ENCODE measurements at regions not wholly inside any gene's neighbourhood (a gene's known extent, or its start where the extent isn't known, plus 50 kb on each side); places are given as distances from the start of the nearest gene placed in this dataset.
A peak's percentile ranks its signal among the peaks of the same experiment; 100 is the strongest.

DNA sequence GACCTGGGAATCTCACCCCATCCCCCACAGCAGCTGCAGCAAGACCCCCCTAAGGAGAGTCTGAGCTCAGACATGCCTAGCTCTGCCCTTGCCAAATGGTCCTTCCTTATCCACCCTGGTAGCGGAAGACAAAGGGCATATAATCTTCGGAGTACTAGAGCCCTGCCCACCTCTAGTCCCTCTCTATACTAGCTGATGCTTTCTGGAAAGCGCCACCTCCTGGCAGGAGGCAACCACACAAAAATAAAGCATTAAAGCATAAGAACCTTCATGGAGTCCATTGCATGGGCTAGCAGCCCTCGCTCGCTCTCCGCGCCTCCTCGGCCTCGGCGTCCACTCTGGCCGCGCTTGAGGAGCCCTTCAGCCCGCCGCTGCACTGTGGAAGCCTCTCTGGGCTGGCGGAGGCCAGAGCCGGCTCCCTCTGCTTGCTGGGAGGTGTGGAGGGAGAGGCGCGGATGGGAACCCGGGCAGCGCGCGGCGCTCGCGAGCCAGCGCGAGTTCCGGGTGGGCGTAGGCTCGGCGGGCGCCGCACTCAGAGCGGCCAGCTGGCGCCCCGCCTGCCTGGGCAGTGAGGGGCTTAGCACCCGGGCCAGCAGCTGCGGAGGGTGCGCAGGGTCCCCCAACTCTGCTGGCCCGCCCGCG lies 941.2 kb downstream of the SUCLG1 start:
- Histone ChIP-seq H3K9me2 (replicated peaks; ENCODE audit: control insufficient read depth, low read length) (no peaks in the 10 kb centered on the region), H3K36me3 (ENCODE audit: control insufficient read depth, low read length) (no peaks in the 10 kb centered on the region), H3K79me2 (ENCODE audit: control insufficient read depth, low read length) (no peaks in the 10 kb centered on the region), H3K4me3 (ENCODE audit: low read length) (no peak overlapping the region), H3K9me3 (ENCODE audit: control insufficient read depth, insufficient read depth, low read length) (no peaks in the 10 kb centered on the region), H3K27me3 (ENCODE audit: control insufficient read depth, low read length) (no peaks in the 10 kb centered on the region), H3K4me2 (ENCODE audit: low read length) (no peak overlapping the region), H3K4me1 (ENCODE audit: control insufficient read depth, low read length) (no peaks in the 10 kb centered on the region), H3F3A (ENCODE audit: control insufficient read depth, insufficient read depth) (no peaks in the 10 kb centered on the region), H3K27ac (ENCODE audit: low read depth, low read length) (no peak overlapping the region), H4K20me1 (ENCODE audit: control insufficient read depth, insufficient read depth, low read depth, low read length) (no peaks in the 10 kb centered on the region)
- TF ChIP-seq, protein P1, sequence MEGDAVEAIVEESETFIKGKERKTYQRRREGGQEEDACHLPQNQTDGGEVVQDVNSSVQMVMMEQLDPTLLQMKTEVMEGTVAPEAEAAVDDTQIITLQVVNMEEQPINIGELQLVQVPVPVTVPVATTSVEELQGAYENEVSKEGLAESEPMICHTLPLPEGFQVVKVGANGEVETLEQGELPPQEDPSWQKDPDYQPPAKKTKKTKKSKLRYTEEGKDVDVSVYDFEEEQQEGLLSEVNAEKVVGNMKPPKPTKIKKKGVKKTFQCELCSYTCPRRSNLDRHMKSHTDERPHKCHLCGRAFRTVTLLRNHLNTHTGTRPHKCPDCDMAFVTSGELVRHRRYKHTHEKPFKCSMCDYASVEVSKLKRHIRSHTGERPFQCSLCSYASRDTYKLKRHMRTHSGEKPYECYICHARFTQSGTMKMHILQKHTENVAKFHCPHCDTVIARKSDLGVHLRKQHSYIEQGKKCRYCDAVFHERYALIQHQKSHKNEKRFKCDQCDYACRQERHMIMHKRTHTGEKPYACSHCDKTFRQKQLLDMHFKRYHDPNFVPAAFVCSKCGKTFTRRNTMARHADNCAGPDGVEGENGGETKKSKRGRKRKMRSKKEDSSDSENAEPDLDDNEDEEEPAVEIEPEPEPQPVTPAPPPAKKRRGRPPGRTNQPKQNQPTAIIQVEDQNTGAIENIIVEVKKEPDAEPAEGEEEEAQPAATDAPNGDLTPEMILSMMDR (IDR thresholded peaks at IDR 0.05; ENCODE audit: low read depth, low read length, poor library complexity, severe bottlenecking), result no peak
- no peak for TF ChIP-seq EZH2phosphoT487 (IDR thresholded peaks at IDR 0.05; ENCODE audit: borderline replicate concordance, low read length)

DNA sequence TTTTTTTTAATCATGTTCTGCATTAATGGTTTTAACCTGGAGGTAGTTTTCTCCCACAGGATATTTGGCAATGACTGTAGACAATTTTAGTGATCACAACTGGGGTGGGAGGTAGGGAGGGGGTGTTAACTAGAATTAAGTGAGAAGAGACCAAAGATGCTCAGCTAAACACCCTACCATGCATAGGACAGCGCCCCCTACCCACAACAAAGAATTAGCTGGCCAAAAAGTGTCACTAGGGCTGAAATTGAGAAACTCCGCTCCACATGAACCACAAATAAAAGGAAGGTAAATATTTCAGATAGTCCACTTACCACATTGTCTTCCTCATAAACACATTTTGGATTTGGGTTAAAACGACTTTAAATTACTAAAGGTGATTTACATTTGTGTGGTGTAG lies 942.6 kb downstream of the SUCLG1 start:
- H3K4me2 ChIP-seq (ENCODE audit: low read length), result no peak overlapping the region
- H3K27me3 ChIP-seq (ENCODE audit: control insufficient read depth, low read length), result no peaks in the 10 kb centered on the region
- H3K27ac ChIP-seq (ENCODE audit: low read depth, low read length), result no peak overlapping the region
- H3K4me1 ChIP-seq (ENCODE audit: control insufficient read depth, low read length), result no peaks in the 10 kb centered on the region
- TF ChIP-seq, protein P1 (IDR thresholded peaks at IDR 0.05; ENCODE audit: low read depth, low read length, poor library complexity, severe bottlenecking), result peak; percentile 26
- no peak for TF ChIP-seq EZH2phosphoT487 (IDR thresholded peaks at IDR 0.05; ENCODE audit: borderline replicate concordance, low read length)
- no peaks in the 10 kb centered on the region for H3K9me3 ChIP-seq (ENCODE audit: control insufficient read depth, insufficient read depth, low read length)
- H3K4me3 ChIP-seq (ENCODE audit: low read length), result no peak overlapping the region
- no peaks in the 10 kb centered on the region for H3K9me2 ChIP-seq (replicated peaks; ENCODE audit: control insufficient read depth, low read length)
- no peaks in the 10 kb centered on the region for H3K79me2 ChIP-seq (ENCODE audit: control insufficient read depth, low read length)
- H4K20me1 ChIP-seq (ENCODE audit: control insufficient read depth, insufficient read depth, low read depth, low read length), result no peaks in the 10 kb centered on the region
- H3F3A ChIP-seq (ENCODE audit: control insufficient read depth, insufficient read depth), result no peaks in the 10 kb centered on the region
- no peaks in the 10 kb centered on the region for H3K36me3 ChIP-seq (ENCODE audit: control insufficient read depth, low read length)

DNA sequence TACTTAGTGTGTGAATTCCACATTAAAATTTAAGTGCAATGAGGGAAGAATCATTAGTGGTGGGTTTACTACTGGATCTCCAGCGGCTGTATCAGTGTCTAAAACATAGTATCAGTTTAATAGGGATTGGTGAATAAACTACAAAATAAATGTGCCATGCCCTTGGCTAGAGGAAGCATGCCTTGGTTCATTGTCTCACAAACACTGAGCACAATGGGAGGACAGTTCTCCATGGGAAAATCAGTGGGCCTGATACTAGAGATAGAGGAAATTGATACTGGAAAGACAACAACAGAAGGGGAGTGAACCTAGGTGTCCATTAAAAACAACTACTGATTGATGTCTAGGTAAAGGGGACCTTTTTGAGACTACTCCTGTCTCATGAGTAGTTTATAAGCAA lies 971.6 kb downstream of the SUCLG1 start:
- Histone ChIP-seq H3K9me3 (ENCODE audit: control insufficient read depth, insufficient read depth, low read length) (peaks cover 2% of the 10 kb centered on the region; the same call in 1 of the 2 replicates), H3K4me1 (ENCODE audit: control insufficient read depth, low read length) (no peaks in the 10 kb centered on the region), H3K9me2 (replicated peaks; ENCODE audit: control insufficient read depth, low read length) (no peaks in the 10 kb centered on the region), H3K27me3 (ENCODE audit: control insufficient read depth, low read length) (no peaks in the 10 kb centered on the region), H3K27ac (ENCODE audit: low read depth, low read length) (no peak overlapping the region), H3K79me2 (ENCODE audit: control insufficient read depth, low read length) (no peaks in the 10 kb centered on the region), H3K4me2 (ENCODE audit: low read length) (no peak overlapping the region), H3K36me3 (ENCODE audit: control insufficient read depth, low read length) (no peaks in the 10 kb centered on the region), H4K20me1 (ENCODE audit: control insufficient read depth, insufficient read depth, low read depth, low read length) (no peaks in the 10 kb centered on the region), H3K4me3 (ENCODE audit: low read length) (no peak overlapping the region), H3F3A (ENCODE audit: control insufficient read depth, insufficient read depth) (no peaks in the 10 kb centered on the region)
- TF ChIP-seq, protein P1 (IDR thresholded peaks at IDR 0.05; ENCODE audit: low read depth, low read length, poor library complexity, severe bottlenecking), result no peak
- TF ChIP-seq EZH2phosphoT487 (IDR thresholded peaks at IDR 0.05; ENCODE audit: borderline replicate concordance, low read length), result no peak

Data from DOHH2 (cell line).